Skeletal muscle satellite cell (primary cell): ENCODE measurements at regions not wholly inside any gene's neighbourhood (a gene's known extent, or its start where the extent isn't known, plus 50 kb on each side); places are given as distances from the start of the nearest gene placed in this dataset.

ENCODE experiments used
- H3K27me3 ChIP-seq: 2 replicates; pipeline ENCODE4 v1.7.0; 2013; ENCODE audit warnings: low read length; ENCODE audit not compliant: control insufficient read depth, insufficient read depth
- H3K36me3 ChIP-seq: 2 replicates; pipeline ENCODE4 v1.7.0; 2013; ENCODE audit warnings: mild to moderate bottlenecking, control low read depth, low read length; ENCODE audit not compliant: insufficient read depth
- H3K4me1 ChIP-seq: 2 replicates; pipeline ENCODE4 v1.7.0; 2013; ENCODE audit warnings: low read length; ENCODE audit not compliant: control insufficient read depth, insufficient read depth
- H3K4me2 ChIP-seq: 2 replicates; pipeline ENCODE4 v1.7.0; 2013; ENCODE audit warnings: mild to moderate bottlenecking, low read length
- H3K4me3 ChIP-seq: 2 replicates; pipeline ENCODE4 v1.7.0; 2013; ENCODE audit warnings: low read length
- H3K9ac ChIP-seq: 2 replicates; pipeline ENCODE4 v1.7.0; 2013; ENCODE audit warnings: mild to moderate bottlenecking, low read depth, low read length, moderate library complexity
- H3K9me3 ChIP-seq: replicated peaks from 2 replicates; pipeline ENCODE4 v1.7.0; 2013; ENCODE audit warnings: mild to moderate bottlenecking, control low read depth, low read length

DNA sequence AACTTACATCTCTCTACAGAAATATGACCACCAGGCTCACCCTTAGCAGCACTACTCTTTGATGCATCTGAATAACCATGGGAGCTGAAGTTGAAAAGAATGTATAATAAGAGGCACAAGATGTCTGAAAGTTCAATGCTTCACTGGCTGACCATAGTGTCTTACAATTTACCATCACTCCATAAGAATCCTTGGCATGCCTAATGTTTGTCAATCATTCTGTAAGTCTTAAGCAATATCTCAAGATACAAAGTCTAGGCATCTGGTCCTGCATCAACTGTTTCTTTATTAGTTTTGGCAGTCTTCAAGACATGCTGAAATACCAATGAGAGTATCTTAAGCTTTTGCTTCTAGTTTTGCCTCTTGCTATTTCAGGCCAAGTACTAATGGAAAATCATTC lies 755.5 kb downstream of the STIM2 start:
- Histone ChIP-seq H3K9ac (no peak overlapping the region), H3K4me2 (no peak overlapping the region), H3K36me3 (no peaks in the 10 kb centered on the region), H3K4me3 (no peak overlapping the region), H3K9me3 (no peaks in the 10 kb centered on the region), H3K4me1 (no peaks in the 10 kb centered on the region), H3K27me3 (no peaks in the 10 kb centered on the region)

DNA sequence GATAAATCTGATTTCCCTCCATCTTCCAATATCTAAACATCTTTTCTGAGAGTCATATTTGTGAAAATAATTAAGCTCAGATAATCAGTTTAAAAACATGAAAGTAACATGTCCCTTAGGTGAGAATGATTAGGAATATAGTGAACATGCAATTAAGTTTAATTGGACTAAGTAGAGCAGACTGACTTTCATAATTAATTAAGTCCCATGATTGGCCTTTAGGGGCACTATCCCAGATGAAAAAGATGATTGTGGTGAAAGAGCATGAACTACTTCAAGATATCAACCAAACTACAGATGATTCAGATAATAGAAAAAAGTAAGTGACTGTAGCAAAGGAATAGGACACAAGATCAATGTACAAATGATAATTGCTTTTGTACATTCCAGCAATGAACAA lies 758.8 kb downstream of the STIM2 start:
- Histone ChIP-seq H3K36me3 (no peaks in the 10 kb centered on the region), H3K4me2 (no peak overlapping the region), H3K4me3 (no peak overlapping the region), H3K4me1 (no peaks in the 10 kb centered on the region), H3K27me3 (no peaks in the 10 kb centered on the region), H3K9me3 (no peaks in the 10 kb centered on the region), H3K9ac (no peak overlapping the region)

DNA sequence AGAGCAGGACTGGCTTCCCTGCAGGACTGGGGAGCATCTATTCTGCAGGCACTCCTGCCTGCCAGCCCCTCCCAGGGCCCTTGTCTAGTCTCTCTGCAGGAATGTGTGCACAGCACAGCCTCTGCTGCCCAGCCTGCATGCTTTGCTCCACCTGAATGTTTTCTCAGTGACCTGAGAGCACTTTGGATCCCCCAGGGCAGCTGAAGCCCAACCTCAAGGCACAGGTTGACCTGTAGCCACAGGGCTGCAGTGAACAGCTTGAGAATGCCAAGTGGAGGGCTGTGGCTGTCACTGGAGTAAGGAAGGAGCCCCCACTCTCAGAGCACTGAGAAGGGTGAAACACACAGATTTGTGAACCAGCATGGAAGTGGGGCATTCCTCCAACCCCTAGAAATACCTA lies 760.2 kb downstream of the STIM2 start:
- H3K36me3 ChIP-seq = no peaks in the 10 kb centered on the region
- H3K27me3 ChIP-seq = no peaks in the 10 kb centered on the region
- no peak overlapping the region for H3K4me3 ChIP-seq
- no peaks in the 10 kb centered on the region for H3K4me1 ChIP-seq
- H3K9me3 ChIP-seq = no peaks in the 10 kb centered on the region
- H3K9ac ChIP-seq = no peak overlapping the region
- H3K4me2 ChIP-seq = no peak overlapping the region

DNA sequence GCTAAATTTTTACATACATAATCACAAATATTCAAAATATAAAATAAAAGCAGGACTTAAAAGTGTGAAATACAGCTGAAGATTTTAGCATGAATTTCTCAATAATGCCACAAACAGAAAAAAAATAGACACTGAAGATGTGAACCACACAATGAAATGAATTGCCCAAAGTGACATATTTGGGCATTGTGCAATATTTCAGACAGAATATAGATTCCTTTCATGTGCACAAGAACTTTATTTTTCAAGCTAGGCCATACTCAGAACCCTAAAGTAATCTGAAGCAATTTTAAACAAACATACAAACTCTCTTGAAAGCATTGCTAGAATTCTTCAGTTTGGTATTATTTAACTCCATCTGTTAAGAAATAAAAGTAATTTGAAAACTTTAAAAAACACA lies 764.1 kb downstream of the STIM2 start:
- Histone ChIP-seq H3K36me3 (no peaks in the 10 kb centered on the region), H3K9me3 (no peaks in the 10 kb centered on the region), H3K4me1 (no peaks in the 10 kb centered on the region), H3K4me3 (no peak overlapping the region), H3K27me3 (no peaks in the 10 kb centered on the region), H3K4me2 (no peak overlapping the region), H3K9ac (no peak overlapping the region)

DNA sequence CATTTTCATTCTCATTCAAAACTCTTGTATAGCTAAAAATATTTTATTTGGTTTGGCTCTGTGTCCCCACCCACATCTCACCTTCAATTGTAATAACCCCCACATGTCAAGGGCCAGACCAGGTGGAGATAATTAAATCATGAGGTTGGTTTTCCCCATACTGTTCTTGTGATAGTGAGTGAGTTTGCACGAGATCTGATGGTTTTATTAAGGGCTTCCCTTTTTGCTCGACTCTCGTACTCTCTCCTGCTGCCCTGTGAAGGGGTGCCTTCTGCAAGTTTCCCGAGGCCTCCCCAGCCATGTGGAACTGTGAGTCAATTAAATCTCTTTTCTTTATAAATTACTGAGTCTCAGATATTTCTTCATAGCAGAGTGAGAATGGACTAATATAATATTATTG lies 768.0 kb downstream of the STIM2 start:
- Histone ChIP-seq H3K9ac (no peak overlapping the region), H3K4me2 (no peak overlapping the region), H3K36me3 (no peaks in the 10 kb centered on the region), H3K27me3 (no peaks in the 10 kb centered on the region), H3K9me3 (no peaks in the 10 kb centered on the region), H3K4me1 (no peaks in the 10 kb centered on the region), H3K4me3 (no peak overlapping the region)

DNA sequence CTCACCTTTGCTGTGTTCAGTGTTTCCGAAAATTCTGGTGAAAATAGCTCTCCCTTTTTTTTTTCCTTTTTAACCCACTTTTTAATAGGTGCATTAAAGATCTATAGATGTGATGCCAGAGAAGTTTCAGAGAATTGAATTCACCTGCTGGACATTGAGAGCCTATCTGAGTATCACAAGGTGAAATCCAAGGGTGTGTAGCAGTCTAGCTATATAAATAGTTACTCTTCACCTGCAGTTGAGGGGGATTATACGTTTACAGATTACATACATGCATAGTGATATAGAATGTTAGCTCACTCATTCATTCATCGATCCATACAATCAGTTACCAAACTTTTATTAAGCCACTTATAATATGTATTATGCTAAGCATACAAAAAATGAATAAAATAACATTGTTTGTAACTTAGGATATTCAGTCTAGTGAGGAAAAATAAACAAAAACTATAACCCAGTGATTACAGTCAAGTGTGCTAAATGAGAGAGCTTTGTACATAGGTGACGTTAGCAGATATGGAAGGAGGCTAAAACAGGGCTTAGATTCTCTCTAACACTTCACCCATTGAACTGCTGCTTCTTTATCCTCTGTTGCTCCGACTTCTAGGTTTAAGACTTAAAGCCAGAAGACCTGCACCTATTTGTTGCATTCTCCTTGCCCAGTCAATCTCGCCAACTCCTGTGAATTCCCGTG lies 769.0 kb downstream of the STIM2 start:
- Histone ChIP-seq H3K9me3 (no peaks in the 10 kb centered on the region), H3K27me3 (no peaks in the 10 kb centered on the region), H3K36me3 (no peaks in the 10 kb centered on the region)

DNA sequence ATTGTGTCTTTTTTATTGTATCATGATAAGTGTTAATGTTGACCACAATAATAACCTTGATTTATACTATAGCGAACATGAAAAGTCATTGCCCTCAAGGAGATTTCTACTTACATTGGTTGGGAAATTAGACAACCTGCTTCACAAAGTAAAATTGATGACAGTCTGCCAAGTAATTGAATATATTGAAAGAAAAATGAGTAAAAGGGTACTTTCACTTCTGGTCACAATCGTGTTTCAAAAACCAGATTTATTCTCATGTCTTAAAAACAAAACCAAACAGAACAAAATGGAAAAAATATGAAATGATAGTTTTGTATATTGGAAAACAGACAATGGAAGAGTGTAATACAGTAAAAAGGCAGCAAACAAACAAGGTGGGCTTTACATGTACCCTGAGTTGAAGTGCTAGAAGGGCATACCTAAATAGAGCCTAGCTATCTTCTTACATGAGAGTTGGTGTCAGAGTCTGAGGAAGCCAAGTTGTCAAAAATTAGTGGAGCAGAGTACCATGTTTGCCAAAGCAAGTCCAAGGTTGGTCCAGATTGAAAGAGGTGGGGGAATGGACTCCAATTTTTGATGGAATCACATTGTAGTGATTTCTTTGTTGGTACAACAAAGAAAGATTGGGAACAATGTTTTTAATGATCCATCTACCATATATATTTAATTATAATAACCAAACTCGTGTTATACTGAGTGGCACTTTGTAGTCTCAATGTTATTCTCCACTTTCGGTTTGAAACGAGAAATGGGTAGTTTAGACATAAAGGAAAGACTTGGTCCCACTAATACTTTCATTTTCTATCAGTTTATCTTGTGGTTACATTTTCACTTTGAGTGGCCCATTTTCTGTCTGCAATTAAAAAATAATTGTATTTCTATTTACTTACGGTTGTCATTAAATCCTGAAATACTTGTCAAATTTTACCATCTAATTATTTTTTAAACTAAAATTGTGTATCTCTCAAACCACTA lies 775.6 kb downstream of the STIM2 start:
- H3K4me2 ChIP-seq = no peak overlapping the region
- H3K9ac ChIP-seq = no peak overlapping the region
- no peaks in the 10 kb centered on the region for H3K27me3 ChIP-seq
- H3K9me3 ChIP-seq = no peaks in the 10 kb centered on the region
- H3K4me3 ChIP-seq = no peak overlapping the region
- H3K36me3 ChIP-seq = no peaks in the 10 kb centered on the region
- no peaks in the 10 kb centered on the region for H3K4me1 ChIP-seq

More for the DNA sequence above, 769.0 kb downstream of the STIM2 start:
- H3K4me1 ChIP-seq = no peaks in the 10 kb centered on the region
- H3K4me2 ChIP-seq = no peak overlapping the region
- H3K9ac ChIP-seq = no peak overlapping the region
- no peak overlapping the region for H3K4me3 ChIP-seq

DNA sequence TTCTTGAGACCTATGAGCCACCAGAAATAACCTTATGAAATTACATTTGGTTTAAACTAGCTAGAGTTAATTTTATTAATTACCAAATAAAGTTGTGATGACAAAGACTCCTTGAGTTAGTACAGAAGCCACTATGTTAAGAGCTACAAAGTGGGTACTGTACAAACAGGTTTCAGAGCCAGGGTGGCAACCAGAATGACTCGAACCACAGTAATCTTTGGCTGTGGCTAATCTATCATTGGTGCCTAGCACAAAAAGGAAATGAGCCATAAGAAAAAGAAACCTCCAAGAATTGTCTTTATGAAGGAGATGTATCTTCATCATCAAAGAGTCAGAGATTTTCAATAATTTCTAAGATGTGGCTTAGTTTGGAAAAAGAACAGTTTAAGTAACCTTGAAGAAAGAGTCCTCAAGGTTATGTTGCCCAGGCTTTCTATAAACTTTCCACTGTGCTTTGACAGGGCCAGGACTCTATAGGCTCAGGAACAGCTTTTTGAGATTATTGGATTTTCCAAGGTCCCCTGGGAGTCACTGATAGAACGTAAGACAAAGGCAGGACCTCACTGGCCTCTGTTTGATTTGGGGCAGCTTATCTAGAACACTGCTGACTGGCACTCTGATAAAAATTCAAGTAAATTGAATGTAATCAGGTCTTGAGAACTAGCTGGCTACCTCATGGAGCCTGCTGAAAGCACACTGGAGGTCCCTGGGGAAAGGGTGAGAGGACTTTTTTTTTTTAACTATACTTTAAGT lies 777.7 kb downstream of the STIM2 start:
- Histone ChIP-seq H3K4me1 (no peaks in the 10 kb centered on the region), H3K9ac (no peak overlapping the region), H3K9me3 (no peaks in the 10 kb centered on the region), H3K4me2 (no peak overlapping the region), H3K27me3 (no peaks in the 10 kb centered on the region), H3K36me3 (no peaks in the 10 kb centered on the region), H3K4me3 (no peak overlapping the region)

DNA sequence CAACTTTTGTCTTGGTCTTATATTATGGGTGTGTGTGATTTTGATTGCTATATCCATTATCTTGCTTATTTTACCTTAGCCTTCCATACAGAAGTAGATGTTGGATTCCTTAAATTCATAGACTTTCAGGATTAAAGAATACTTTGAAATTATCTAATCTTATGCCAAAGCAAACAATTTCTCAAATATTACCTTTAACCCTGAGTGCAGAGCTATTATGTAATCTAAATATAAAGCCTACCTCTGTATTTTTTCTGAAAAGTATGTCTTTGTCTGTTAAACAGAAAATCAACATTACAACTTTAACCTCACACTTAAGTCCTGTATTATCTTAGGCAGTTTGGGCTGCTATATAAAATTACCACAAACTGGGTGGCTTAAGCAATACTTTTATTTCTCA lies 782.5 kb downstream of the STIM2 start:
- Histone ChIP-seq H3K27me3 (no peaks in the 10 kb centered on the region), H3K4me3 (no peak overlapping the region), H3K4me1 (no peaks in the 10 kb centered on the region), H3K36me3 (no peaks in the 10 kb centered on the region), H3K9ac (no peak overlapping the region), H3K9me3 (no peaks in the 10 kb centered on the region), H3K4me2 (no peak overlapping the region)

DNA sequence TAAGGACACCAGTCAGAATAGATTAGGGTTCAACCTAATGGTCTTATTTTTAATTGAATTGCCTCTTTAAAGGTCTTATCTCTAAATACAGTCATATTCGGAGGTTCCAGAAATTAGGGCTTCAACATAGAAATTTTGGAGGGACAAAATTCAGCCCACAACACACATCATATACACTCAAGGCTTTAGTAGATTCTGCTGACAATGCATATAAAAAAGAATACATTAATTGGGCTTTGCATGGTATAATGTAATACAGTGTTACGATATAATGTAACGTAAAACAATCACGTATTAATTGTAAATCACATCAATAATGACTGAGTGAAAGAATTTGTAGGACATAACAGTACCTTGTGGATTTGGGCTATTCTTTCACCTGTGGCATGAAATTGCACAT lies 787.8 kb downstream of the STIM2 start:
- Histone ChIP-seq H3K4me3 (no peak overlapping the region), H3K4me1 (no peaks in the 10 kb centered on the region), H3K27me3 (peaks cover 4% of the 10 kb centered on the region), H3K36me3 (no peaks in the 10 kb centered on the region), H3K9me3 (no peaks in the 10 kb centered on the region), H3K9ac (no peak overlapping the region), H3K4me2 (no peak overlapping the region)

DNA sequence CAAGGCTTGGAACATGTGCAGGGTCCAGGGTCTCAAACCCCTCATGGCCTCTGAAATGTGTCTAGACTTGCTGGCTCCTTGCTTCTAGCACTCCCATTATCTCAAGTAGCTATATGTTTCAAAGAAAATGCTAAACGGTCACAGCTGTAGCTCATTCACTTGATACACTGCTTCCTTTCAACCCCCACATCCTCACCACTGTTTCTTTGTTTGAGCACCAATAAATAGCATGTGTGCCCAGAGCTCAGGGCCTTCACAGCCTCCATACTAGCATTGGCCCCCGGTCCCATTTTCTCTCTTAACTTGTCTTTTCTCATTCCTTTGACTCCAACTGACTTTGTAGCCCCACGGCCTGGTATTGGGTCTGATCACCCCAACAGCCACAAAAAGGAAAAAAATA lies 801.8 kb downstream of the STIM2 start:
- H3K4me2 ChIP-seq = no peak overlapping the region
- no peaks in the 10 kb centered on the region for H3K36me3 ChIP-seq
- no peak overlapping the region for H3K4me3 ChIP-seq
- H3K9ac ChIP-seq = no peak overlapping the region
- no peaks in the 10 kb centered on the region for H3K9me3 ChIP-seq
- H3K4me1 ChIP-seq = no peaks in the 10 kb centered on the region
- H3K27me3 ChIP-seq = no peaks in the 10 kb centered on the region
